Naive thymus-derived CD4-positive, alpha-beta T cell (primary cell): ENCODE measurements at regions not wholly inside any gene's neighbourhood (a gene's known extent, or its start where the extent isn't known, plus 50 kb on each side); places are given as distances from the start of the nearest gene placed in this dataset.

Source experiments
- ATAC-seq: fragments of 150-1000 bp; cut with Tn5 transposase; 2 replicates; pipeline ENCODE4 v1.10.0; 2021; ENCODE audit warnings: mild to moderate bottlenecking, moderate library complexity
- CTCF ChIA-PET: fragments of 350-600 bp; sonication (Branson Sonifier 250); formaldehyde crosslinking; loops from one replicate; lab custom pipeline; 2021; ENCODE audit warnings: antibody characterized with exemption; lab: Charles Lee
- POLR2A ChIA-PET: fragments of 350-600 bp; sonication (Branson Sonifier 250); formaldehyde crosslinking; loops from one replicate; lab custom pipeline; 2021; ENCODE audit warnings: antibody characterized with exemption, inconsistent platforms; lab: Charles Lee
- DNase-seq, 9 donors: peaks; one replicate each; pipeline versions ENCODE4 v3.0.0 to v3.0.0-alpha.2; 2020 to 2022; ENCODE audit warnings: mixed read lengths in 1 of 9
- H3K27ac ChIP-seq: one replicate; pipeline ENCODE4 v1.7.0; 2013; ENCODE audit warnings: mild to moderate bottlenecking, low read depth, low read length, moderate library complexity
- H3K27me3 ChIP-seq, 2 donors: one replicate each; pipeline ENCODE4 v1.7.0; 2013; ENCODE audit warnings: low read length in 2 of 2, mild to moderate bottlenecking in 2 of 2, moderate library complexity in 2 of 2; ENCODE audit not compliant: control insufficient read depth in 2 of 2, insufficient read depth in 2 of 2
- H3K36me3 ChIP-seq, 3 experiments: 1 replicate in 2 of 3; 2 replicates in 1 of 3; pipeline ENCODE4 v1.7.0; 2013; ENCODE audit warnings: low read length in 3 of 3, mild to moderate bottlenecking in 3 of 3, moderate library complexity in 1 of 3; ENCODE audit not compliant: insufficient read depth in 3 of 3, control insufficient read depth in 2 of 3
- H3K4me1 ChIP-seq, 2 donors: one replicate each; pipeline ENCODE4 v1.7.0; 2013; ENCODE audit warnings: low read length in 2 of 2, mild to moderate bottlenecking in 2 of 2, moderate library complexity in 1 of 2; ENCODE audit not compliant: control insufficient read depth in 2 of 2, insufficient read depth in 2 of 2
- H3K4me3 ChIP-seq: 2 replicates; pipeline ENCODE4 v1.7.0; 2013; ENCODE audit warnings: mild to moderate bottlenecking, low read length
- H3K9me3 ChIP-seq, 3 experiments: 1 replicate in 2 of 3; 2 replicates in 1 of 3; pipeline ENCODE4 v1.7.0; 2013; ENCODE audit warnings: low read length in 3 of 3; ENCODE audit not compliant: control insufficient read depth in 2 of 3
- H3K27ac Mint-ChIP-seq, 9 donors: one replicate each; pipeline ENCODE4 v1.8.0; 2020 to 2022; ENCODE audit warnings: mixed read lengths in 9 of 9, mild to moderate bottlenecking in 8 of 9, moderate library complexity in 5 of 9, inconsistent platforms in 2 of 9
- H3K27me3 Mint-ChIP-seq, 5 donors: one replicate each; pipeline ENCODE4 v1.8.0; 2021 to 2022; ENCODE audit warnings: mixed read lengths in 5 of 5, mild to moderate bottlenecking in 1 of 5
- H3K36me3 Mint-ChIP-seq, 5 donors: one replicate each; pipeline ENCODE4 v1.8.0; 2020 to 2022; ENCODE audit warnings: mixed read lengths in 5 of 5, mild to moderate bottlenecking in 3 of 5, inconsistent platforms in 1 of 5
- H3K4me1 Mint-ChIP-seq, 7 donors: one replicate each; pipeline ENCODE4 v1.8.0; 2020 to 2022; ENCODE audit warnings: mixed read lengths in 7 of 7, mild to moderate bottlenecking in 3 of 7, inconsistent platforms in 1 of 7
- H3K4me3 Mint-ChIP-seq, 10 donors: one replicate each; pipeline ENCODE4 v1.8.0; 2020 to 2022; ENCODE audit warnings: mild to moderate bottlenecking in 10 of 10, mixed read lengths in 10 of 10, moderate library complexity in 6 of 10, inconsistent platforms in 2 of 10
- H3K9me3 Mint-ChIP-seq, 11 donors: one replicate each; pipeline ENCODE4 v1.8.0; 2020 to 2022; ENCODE audit warnings: mixed read lengths in 11 of 11, mild to moderate bottlenecking in 4 of 11, inconsistent platforms in 1 of 11, moderate library complexity in 1 of 11
- intact Hi-C, 2 donors: fragments of 100-400 bp; cut with micrococcal nuclease; formaldehyde crosslinking; loops; one replicate each; pipeline ENCODE4 v1.15.1; 2023

GRCh38 chr10:44132361-44133289, 252.3 kb downstream of the CXCL12 start:
- Histone ChIP-seq H3K36me3 (no peaks in the 10 kb centered on the region), H3K27ac (no peak overlapping the region), H3K4me3 (no peak overlapping the region), H3K9me3 (no peaks in the 10 kb centered on the region), H3K27me3 (no peaks in the 10 kb centered on the region), H3K4me1 (no peaks in the 10 kb centered on the region)
- DNase-seq (no peak), ATAC-seq (no peak)
- intact Hi-C loops: no loop called here
- Mint-ChIP-seq H3K27ac (no peak overlapping the region), H3K27me3 (peaks cover 0 to 13% (median 11%) of the 10 kb centered on the region in 5 donors), H3K9me3 (peaks cover 0 to 1% (median 0%) of the 10 kb centered on the region in 11 donors), H3K4me1 (no peaks in the 10 kb centered on the region), H3K4me3 (no peak overlapping the region), H3K36me3 (no peaks in the 10 kb centered on the region)
- POLR2A ChIA-PET: no interaction called here
- CTCF ChIA-PET: no interaction called here

DNA sequence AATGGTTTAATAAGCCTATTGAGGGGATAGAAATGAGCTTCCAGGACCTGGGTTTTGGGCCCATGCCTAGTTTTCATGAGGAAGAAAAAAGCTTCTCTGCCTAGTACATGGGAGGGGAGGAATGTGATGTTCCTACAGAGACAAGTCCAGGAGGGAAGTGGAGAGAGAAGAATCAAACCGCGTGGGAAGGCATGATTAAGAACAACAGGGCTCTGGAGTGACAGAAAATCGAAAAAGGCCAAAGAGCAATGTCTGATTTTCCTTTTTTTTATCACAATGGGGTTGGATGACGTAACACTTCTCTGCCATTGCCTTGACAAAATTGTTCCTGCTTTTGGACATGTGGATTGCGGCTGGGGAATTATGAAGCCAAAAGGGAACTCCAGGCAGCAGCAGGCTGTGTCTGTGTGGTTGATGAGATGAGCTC, 258.6 kb downstream of the CXCL12 start:
- no peak overlapping the region for H3K27ac Mint-ChIP-seq
- peaks cover 0 to 2% (median 0%) of the 10 kb centered on the region in 11 donors for H3K9me3 Mint-ChIP-seq
- ChIA-PET CTCF (no interaction called here), POLR2A (no interaction called here)
- H3K27me3 Mint-ChIP-seq: peaks cover 0 to 24% (median 14%) of the 10 kb centered on the region in 5 donors
- no peaks in the 10 kb centered on the region for H3K4me1 Mint-ChIP-seq
- Histone ChIP-seq H3K9me3 (no peaks in the 10 kb centered on the region), H3K4me1 (no peaks in the 10 kb centered on the region), H3K36me3 (no peaks in the 10 kb centered on the region), H3K27me3 (no peaks in the 10 kb centered on the region), H3K4me3 (no peak overlapping the region), H3K27ac (no peak overlapping the region)
- H3K36me3 Mint-ChIP-seq: peaks cover 0 to 5% (median 0%) of the 10 kb centered on the region in 5 donors
- ATAC-seq (no peak), DNase-seq (no peak)
- intact Hi-C loops: no loop called here
- H3K4me3 Mint-ChIP-seq: no peak overlapping the region

GRCh38 chr10:44125879-44126278, 259.0 kb downstream of the CXCL12 start:
- Histone ChIP-seq H3K27me3 (no peaks in the 10 kb centered on the region), H3K36me3 (no peaks in the 10 kb centered on the region), H3K4me3 (no peak overlapping the region), H3K4me1 (no peaks in the 10 kb centered on the region), H3K27ac (no peak overlapping the region), H3K9me3 (no peaks in the 10 kb centered on the region)
- intact Hi-C loops: no loop called here
- H3K27me3 Mint-ChIP-seq: peaks cover 0 to 24% (median 14%) of the 10 kb centered on the region in 5 donors
- no peak overlapping the region for H3K4me3 Mint-ChIP-seq
- H3K36me3 Mint-ChIP-seq: peaks cover 0 to 5% (median 0%) of the 10 kb centered on the region in 5 donors
- POLR2A ChIA-PET: no interaction called here
- no peak for DNase-seq
- H3K9me3 Mint-ChIP-seq: peaks cover 0 to 2% (median 0%) of the 10 kb centered on the region in 11 donors
- CTCF ChIA-PET: no interaction called here
- no peak overlapping the region for H3K27ac Mint-ChIP-seq
- ATAC-seq: no peak
- H3K4me1 Mint-ChIP-seq: no peaks in the 10 kb centered on the region

GRCh38 chr10:44118500-44118899, 266.4 kb downstream of the CXCL12 start:
- intact Hi-C loops: no loop called here
- Mint-ChIP-seq H3K4me3 (no peak overlapping the region), H3K4me1 (no peaks in the 10 kb centered on the region), H3K9me3 (peaks cover 0 to 6% (median 0%) of the 10 kb centered on the region in 11 donors), H3K27ac (no peak overlapping the region), H3K36me3 (peaks cover 0 to 9% (median 0%) of the 10 kb centered on the region in 5 donors), H3K27me3 (peaks cover 0 to 44% (median 33%) of the 10 kb centered on the region in 5 donors)
- ChIA-PET CTCF (no interaction called here), POLR2A (no interaction called here)
- H3K36me3 ChIP-seq: no peaks in the 10 kb centered on the region
- H3K27ac ChIP-seq: no peak overlapping the region
- no peak for DNase-seq
- no peaks in the 10 kb centered on the region for H3K9me3 ChIP-seq
- H3K4me3 ChIP-seq: no peak overlapping the region
- no peaks in the 10 kb centered on the region for H3K4me1 ChIP-seq
- ATAC-seq: no peak
- H3K27me3 ChIP-seq: no peaks in the 10 kb centered on the region

GRCh38 chr10:44116474-44116873, 268.4 kb downstream of the CXCL12 start:
- ChIA-PET POLR2A (no interaction called here), CTCF (interaction anchor here (0.7 kb wide), 1 partner anchor 130 kb away, joined by 3 read pairs; no protein-coding TSS in a partner anchor)
- Mint-ChIP-seq H3K36me3 (peaks cover 0 to 4% (median 0%) of the 10 kb centered on the region in 5 donors), H3K4me1 (no peaks in the 10 kb centered on the region), H3K27ac (no peak overlapping the region), H3K9me3 (peaks cover 0 to 9% (median 2%) of the 10 kb centered on the region in 11 donors), H3K27me3 (peaks cover 0 to 52% (median 46%) of the 10 kb centered on the region in 5 donors), H3K4me3 (no peak overlapping the region)
- H3K27me3 ChIP-seq: no peaks in the 10 kb centered on the region
- H3K27ac ChIP-seq: no peak overlapping the region
- H3K4me3 ChIP-seq: no peak overlapping the region
- intact Hi-C loops: no loop called here
- no peak for ATAC-seq
- no peaks in the 10 kb centered on the region for H3K9me3 ChIP-seq
- DNase-seq: no peak
- H3K36me3 ChIP-seq: no peaks in the 10 kb centered on the region
- H3K4me1 ChIP-seq: no peaks in the 10 kb centered on the region

GRCh38 chr10:44115516-44115915, 269.4 kb downstream of the CXCL12 start:
- no peak overlapping the region for H3K4me3 Mint-ChIP-seq
- ATAC-seq (no peak), DNase-seq (no peak)
- Histone ChIP-seq H3K36me3 (no peaks in the 10 kb centered on the region), H3K9me3 (no peaks in the 10 kb centered on the region), H3K27ac (no peak overlapping the region), H3K27me3 (no peaks in the 10 kb centered on the region), H3K4me1 (no peaks in the 10 kb centered on the region), H3K4me3 (no peak overlapping the region)
- CTCF ChIA-PET: no interaction called here
- H3K27ac Mint-ChIP-seq: no peak overlapping the region
- peaks cover 0 to 56% (median 50%) of the 10 kb centered on the region in 5 donors for H3K27me3 Mint-ChIP-seq
- H3K4me1 Mint-ChIP-seq: no peaks in the 10 kb centered on the region
- intact Hi-C loops: no loop called here
- peaks cover 0 to 17% (median 4%) of the 10 kb centered on the region in 11 donors for H3K9me3 Mint-ChIP-seq
- POLR2A ChIA-PET: no interaction called here
- peaks cover 0 to 4% (median 0%) of the 10 kb centered on the region in 5 donors for H3K36me3 Mint-ChIP-seq
